Gastroesophageal sphincter (tissue), 3 donors: ENCODE measurements at regions not wholly inside any gene's neighbourhood (a gene's known extent, or its start where the extent isn't known, plus 50 kb on each side); places are given as distances from the start of the nearest gene placed in this dataset.

Experiments used
- EP300 ChIP-seq: sonication (generic); formaldehyde crosslinking; IDR thresholded peaks from one replicate; pipeline ENCODE4 v1.6.1; 2017; ENCODE audit warnings: antibody characterized with exemption, mild to moderate bottlenecking
- POLR2A ChIP-seq, 2 donors: fragments of 450-650 bp; IDR thresholded peaks; one replicate each; pipeline ENCODE4 v1.6.1; 2017; ENCODE audit warnings: antibody characterized with exemption in 2 of 2, mild to moderate bottlenecking in 2 of 2, moderate library complexity in 1 of 2
- TF ChIP-seq, protein P1 (sequence below), 4 experiments: fragments of 200-600 bp in 2 of 4; fragments of 450-650 bp in 2 of 4; sonication (generic) in 1 of 4; IDR thresholded peaks; one replicate each; pipeline ENCODE4 v1.5.1; 2017 to 2019; ENCODE audit warnings: antibody characterized with exemption in 4 of 4, mild to moderate bottlenecking in 2 of 4, moderate library complexity in 2 of 4

- TF ChIP-seq, protein P1, sequence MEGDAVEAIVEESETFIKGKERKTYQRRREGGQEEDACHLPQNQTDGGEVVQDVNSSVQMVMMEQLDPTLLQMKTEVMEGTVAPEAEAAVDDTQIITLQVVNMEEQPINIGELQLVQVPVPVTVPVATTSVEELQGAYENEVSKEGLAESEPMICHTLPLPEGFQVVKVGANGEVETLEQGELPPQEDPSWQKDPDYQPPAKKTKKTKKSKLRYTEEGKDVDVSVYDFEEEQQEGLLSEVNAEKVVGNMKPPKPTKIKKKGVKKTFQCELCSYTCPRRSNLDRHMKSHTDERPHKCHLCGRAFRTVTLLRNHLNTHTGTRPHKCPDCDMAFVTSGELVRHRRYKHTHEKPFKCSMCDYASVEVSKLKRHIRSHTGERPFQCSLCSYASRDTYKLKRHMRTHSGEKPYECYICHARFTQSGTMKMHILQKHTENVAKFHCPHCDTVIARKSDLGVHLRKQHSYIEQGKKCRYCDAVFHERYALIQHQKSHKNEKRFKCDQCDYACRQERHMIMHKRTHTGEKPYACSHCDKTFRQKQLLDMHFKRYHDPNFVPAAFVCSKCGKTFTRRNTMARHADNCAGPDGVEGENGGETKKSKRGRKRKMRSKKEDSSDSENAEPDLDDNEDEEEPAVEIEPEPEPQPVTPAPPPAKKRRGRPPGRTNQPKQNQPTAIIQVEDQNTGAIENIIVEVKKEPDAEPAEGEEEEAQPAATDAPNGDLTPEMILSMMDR (IDR thresholded peaks at IDR 0.05) = no peak
- TF ChIP-seq POLR2A (IDR thresholded peaks at IDR 0.05) (no peak), EP300 (no peak)
Measured at GRCh38 chr11:11182261-11182660, 170.8 kb downstream of the CSNK2A3 start.
